HG02642 (cell line): ENCODE measurements at regions not wholly inside any gene's neighbourhood (a gene's known extent, or its start where the extent isn't known, plus 50 kb on each side); places are given as distances from the start of the nearest gene placed in this dataset.

Source experiments
- ATAC-seq: cut with Tn5 transposase; IDR thresholded peaks from one replicate; pipeline ENCODE4 v1.9.1; 2021; ENCODE audit warnings: mild to moderate bottlenecking; ENCODE audit not compliant: unreplicated experiment, poor library complexity

GRCh38 chr9:38315085-38315595 is 77.4 kb upstream of the ALDH1B1 start:
- ATAC-seq = no peak

GRCh38 chr9:38313421-38313820 is 79.1 kb upstream of the ALDH1B1 start:
- no peak for ATAC-seq

DNA sequence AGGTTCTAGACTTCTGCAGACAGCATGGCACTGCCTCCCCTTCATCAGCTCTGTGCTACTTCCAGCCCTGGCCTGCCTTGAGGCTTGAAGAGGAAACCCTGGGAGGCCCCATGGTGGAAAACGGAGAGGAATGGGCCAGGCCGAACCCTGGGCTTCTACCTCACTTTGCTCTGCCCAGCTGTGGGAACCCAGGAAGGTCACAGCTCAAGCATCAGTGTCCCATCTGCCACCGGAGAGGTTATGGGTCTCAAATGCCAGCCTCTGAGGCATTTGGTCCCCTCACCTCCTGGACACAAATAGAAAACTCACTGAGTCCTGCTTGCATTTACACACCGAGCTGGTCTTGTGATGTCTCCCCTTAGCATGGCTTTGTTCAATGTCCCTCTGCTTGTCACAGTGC is 80.1 kb upstream of the ALDH1B1 start:
- ATAC-seq = no peak

GRCh38 chr9:38311382-38312270 is 80.9 kb upstream of the ALDH1B1 start:
- ATAC-seq = no peak

DNA sequence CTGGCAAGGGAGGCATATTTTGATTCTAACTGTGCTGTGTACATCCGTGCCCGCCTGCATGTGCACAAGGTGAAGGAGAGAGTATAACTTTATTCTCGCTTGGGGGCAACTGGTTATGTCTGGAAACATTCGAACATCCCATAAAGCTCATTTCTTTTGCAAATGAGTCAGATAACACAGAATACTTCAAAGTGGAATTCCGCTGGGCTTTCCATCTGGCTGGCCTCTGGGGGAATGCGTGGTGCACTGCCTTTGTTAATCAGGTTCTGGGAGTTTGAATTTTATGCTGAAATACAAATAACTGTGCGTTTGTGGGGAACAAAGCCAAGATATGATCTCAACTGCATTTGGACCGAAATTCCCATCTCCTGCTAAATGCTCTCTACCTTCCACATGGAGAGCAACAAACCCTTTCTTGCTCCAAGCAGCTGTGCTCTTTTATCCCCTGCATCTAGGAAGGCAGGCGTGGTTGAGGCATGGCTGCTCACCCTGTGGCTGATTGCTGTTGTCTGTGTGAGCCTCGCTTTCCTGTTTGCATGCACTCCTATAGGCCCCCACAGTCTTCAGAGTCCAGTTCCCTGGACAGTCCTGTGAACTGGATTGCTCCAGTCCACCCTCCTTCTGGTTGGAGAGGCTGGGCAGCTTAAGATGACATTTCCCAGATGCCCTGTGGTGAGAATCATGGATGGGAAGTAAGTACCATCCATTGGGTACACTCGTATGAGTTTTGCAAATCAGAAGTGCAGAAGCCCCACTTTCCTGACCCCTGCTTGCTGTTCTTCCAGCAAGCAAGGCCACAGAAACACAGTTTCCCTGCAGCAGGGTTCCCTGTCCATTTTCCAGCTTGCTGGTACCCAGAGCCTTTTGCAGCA is 82.9 kb upstream of the ALDH1B1 start:
- ATAC-seq = no peak

DNA sequence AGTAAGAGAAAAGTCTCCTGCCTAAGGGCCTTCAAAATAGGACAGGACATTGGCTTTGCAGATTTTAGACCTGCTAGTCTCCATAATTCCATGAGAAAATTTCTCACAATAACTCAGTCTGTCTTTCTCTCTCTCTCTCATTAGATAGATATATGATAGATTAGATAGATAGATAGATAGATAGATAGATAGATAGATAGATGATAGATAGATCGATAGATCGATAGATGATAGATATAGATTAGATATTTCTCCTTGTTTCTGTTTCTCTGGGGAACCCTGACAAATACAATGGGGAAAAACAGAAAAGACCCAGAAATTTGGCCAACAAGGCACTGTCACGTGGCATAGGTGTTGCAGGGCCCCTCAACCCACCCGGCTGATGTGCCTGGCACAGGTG is 84.4 kb upstream of the ALDH1B1 start:
- no peak for ATAC-seq

DNA sequence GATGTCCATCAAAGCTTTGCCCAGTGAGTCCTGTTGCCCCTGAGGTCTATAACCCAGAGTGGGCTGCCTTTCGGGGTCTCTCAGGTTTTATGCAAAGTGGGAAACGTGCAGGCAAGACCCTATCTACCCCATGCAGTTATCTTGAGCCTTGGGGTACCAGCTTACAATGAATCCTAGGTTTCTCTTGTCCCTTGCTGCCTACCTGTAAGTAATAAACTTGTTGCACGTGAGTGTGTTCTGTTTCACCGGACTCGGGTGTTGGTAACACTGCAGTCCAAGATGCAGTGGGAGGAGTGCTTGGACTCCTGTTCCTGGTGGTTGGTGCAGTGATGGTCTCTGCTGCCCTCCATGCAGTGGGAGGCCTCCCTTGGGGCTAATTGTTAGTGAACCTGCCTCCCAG is 85.6 kb upstream of the ALDH1B1 start:
- ATAC-seq = no peak

GRCh38 chr9:38305582-38305981 is 86.9 kb upstream of the ALDH1B1 start:
- ATAC-seq = no peak

- no peak for ATAC-seq
These were observed 91.0 kb upstream of the ALDH1B1 start for GRCh38 chr9:38301376-38302106.

GRCh38 chr9:38299856-38300255 is 92.6 kb upstream of the ALDH1B1 start:
- no peak for ATAC-seq

DNA sequence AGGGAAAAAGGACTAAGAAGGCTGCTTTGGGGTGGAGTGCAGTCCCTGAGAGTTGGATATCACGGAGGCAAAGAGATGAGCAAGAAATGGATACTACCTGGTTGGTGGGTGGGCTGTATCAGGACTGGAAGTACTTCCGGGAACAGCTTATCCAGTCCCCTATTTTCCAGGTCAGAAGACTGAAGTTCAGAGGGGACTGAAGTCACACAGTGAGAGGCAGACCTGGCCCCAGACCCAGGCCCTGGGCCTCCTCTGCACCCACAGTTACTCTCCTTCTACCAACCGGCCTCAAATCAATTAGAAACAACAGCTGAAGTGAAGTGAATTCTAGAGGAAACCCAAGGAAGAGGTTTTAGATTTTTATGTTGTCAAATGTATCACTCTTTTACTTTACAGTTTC is 93.6 kb upstream of the ALDH1B1 start:
- ATAC-seq = no peak

- no peak for ATAC-seq
These were observed 94.0 kb upstream of the ALDH1B1 start for GRCh38 chr9:38298503-38298902.

GRCh38 chr9:38296807-38297206 is 95.7 kb upstream of the ALDH1B1 start:
- no peak for ATAC-seq

DNA sequence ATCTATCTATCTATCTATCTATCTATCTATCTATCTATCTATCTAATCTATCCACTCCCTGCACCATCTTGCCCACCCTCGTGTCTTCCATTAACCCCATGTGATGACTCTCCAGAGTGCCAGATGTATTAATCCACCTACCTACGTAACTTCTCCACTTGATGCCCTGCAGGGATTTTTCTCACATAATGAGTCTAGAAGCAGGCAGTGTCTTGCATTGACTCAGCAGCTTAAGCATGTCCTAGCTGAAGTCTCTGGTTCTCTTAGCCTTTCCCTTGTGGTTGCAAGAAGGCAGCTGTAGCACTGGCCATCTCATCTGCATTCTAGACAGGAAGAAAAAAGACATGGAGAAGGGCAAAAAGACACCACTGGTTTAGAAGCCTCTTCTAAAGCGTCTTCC is 96.7 kb upstream of the ALDH1B1 start:
- ATAC-seq = no peak

GRCh38 chr9:38294220-38294960 is 98.1 kb upstream of the ALDH1B1 start:
- no peak for ATAC-seq

- no peak for ATAC-seq
These were observed 99.5 kb upstream of the ALDH1B1 start for GRCh38 chr9:38293022-38293421.

DNA sequence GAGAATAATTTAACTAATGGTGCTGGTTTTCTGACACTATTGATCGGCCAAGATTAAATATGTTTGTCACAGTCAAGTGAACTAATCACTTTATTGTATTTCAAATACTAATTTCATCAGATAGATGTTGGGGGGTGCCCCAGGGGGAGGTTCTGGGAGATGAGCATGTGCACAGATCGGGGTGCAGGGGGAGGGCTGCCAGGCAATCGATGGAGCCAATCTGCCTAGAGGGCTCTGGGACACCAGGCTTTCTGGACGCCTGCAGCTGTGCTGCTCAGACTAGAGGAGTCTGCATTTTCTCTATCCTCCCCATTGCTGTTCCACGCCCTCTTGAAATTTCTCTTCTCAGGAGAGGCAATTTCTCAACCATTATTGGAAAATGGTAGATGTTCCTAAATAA is 100.0 kb upstream of the ALDH1B1 start:
- ATAC-seq = no peak

DNA sequence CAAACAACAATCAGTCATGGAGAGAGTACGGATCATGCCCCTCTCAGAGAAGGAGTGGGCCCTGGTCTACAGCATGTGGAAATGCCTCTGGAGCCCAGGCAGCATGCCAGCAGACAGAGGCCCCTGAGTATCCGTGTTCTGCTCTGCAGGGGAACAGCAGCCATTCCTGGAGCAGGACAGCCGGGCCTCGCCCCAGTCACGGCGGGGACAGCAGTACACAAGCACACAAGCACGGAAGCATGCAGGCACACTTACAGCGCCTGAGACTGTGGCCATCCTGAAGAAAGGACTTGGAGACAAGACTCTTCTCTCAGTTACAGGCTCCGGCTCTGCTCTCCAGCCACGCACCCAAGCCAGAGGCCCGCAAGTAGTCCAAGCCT is 102.6 kb upstream of the ALDH1B1 start:
- no peak for ATAC-seq

DNA sequence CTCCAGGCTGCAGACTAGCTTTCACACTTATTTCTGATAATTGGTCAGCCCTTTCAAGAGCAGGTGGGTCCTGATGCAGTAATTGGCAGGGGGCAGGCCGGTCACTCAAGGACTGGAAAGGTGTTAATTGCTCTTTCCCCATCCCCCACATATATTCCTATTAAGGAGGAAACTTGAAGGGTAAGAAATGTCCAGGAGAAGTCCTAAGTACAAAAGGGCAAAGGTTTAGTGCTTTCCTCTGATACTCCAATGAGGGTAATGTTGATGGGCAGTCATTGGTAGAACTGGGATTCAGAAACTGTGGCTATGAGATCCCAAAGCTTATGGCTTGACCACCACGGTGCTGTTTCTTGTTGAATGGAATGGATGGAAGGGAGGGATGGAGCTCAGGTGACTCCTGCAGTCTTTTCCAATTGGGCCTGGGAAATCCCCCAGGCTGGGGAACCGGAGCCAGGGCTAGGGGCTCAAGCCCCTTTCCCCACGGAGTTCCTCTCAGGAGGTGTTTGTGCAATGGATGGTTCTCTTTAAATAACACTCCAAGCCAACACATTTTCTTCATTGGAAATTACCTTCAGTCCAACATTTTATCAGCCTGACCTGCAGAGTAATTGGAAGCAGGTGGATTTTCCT is 103.2 kb upstream of the ALDH1B1 start:
- ATAC-seq = no peak
